HuH-7.5 (cell line): ENCODE measurements at regions not wholly inside any gene's neighbourhood (a gene's known extent, or its start where the extent isn't known, plus 50 kb on each side); places are given as distances from the start of the nearest gene placed in this dataset.
"Not testable (repeated sequence)": the region's sequence is repeated elsewhere in the genome, so short reads cannot be mapped to it uniquely, and the experiment has no call there.

Experiments used
- DNase-seq: peaks from one replicate; pipeline ENCODE4 v3.0.0; 2011; ENCODE audit warnings: low spot score

GRCh38 chr7:66413379-66414114 lies 208.4 kb downstream of the TPST1 start:
- DNase-seq: peak; percentile 96

GRCh38 chr7:66415659-66416265 lies 210.6 kb downstream of the TPST1 start:
- no peak for DNase-seq

GRCh38 chr7:66418537-66418936 lies 210.1 kb upstream of the KCTD7 start:
- no peak for DNase-seq

GRCh38 chr7:66419210-66419609 lies 209.5 kb upstream of the KCTD7 start:
- DNase-seq: no peak

GRCh38 chr7:66421830-66422475 lies 206.7 kb upstream of the KCTD7 start:
- no peak for DNase-seq

- no peak for DNase-seq
Observed at GRCh38 chr7:66423729-66424128, 205.0 kb upstream of the KCTD7 start.

GRCh38 chr7:66426332-66426731 lies 202.3 kb upstream of the KCTD7 start:
- no peak for DNase-seq

GRCh38 chr7:66426996-66427395 lies 201.7 kb upstream of the KCTD7 start:
- DNase-seq: no peak

- no peak for DNase-seq
Observed at GRCh38 chr7:66427956-66428355, 200.7 kb upstream of the KCTD7 start.

- no peak for DNase-seq
Observed at GRCh38 chr7:66429498-66430163, 199.1 kb upstream of the KCTD7 start.

- DNase-seq: no peak
Observed at GRCh38 chr7:66430164-66430545, 198.5 kb upstream of the KCTD7 start.

GRCh38 chr7:66438703-66439405 lies 189.8 kb upstream of the KCTD7 start:
- DNase-seq: not testable (repeated sequence)

GRCh38 chr7:66442385-66442784 lies 186.3 kb upstream of the KCTD7 start:
- no peak for DNase-seq

- DNase-seq: no peak
Observed at GRCh38 chr7:66443946-66444345, 184.7 kb upstream of the KCTD7 start.

- not testable (repeated sequence) for DNase-seq
Observed at GRCh38 chr7:66447007-66447406, 181.7 kb upstream of the KCTD7 start.

- not testable (repeated sequence) for DNase-seq
Observed at GRCh38 chr7:66450814-66451213, 177.9 kb upstream of the KCTD7 start.

- DNase-seq: not testable (repeated sequence)
Observed at GRCh38 chr7:66451713-66452112, 177.0 kb upstream of the KCTD7 start.

- DNase-seq: no peak
Observed at GRCh38 chr7:66452165-66452564, 176.5 kb upstream of the KCTD7 start.

- DNase-seq: no peak
Observed at GRCh38 chr7:66453340-66453739, 175.3 kb upstream of the KCTD7 start.

GRCh38 chr7:66454600-66455225 lies 174.0 kb upstream of the KCTD7 start:
- no peak for DNase-seq

- not testable (repeated sequence) for DNase-seq
Observed at GRCh38 chr7:66455432-66455831, 173.2 kb upstream of the KCTD7 start.

- not testable (repeated sequence) for DNase-seq
Observed at GRCh38 chr7:66456431-66456830, 172.2 kb upstream of the KCTD7 start.
